Kidney glomerular epithelial cell (primary cell): ENCODE measurements at regions not wholly inside any gene's neighbourhood (a gene's known extent, or its start where the extent isn't known, plus 50 kb on each side); places are given as distances from the start of the nearest gene placed in this dataset.
"Not testable (repeated sequence)": the region's sequence is repeated elsewhere in the genome, so short reads cannot be mapped to it uniquely, and the experiment has no call there.

Source experiments
- DNase-seq: peaks from one replicate; lab custom pipeline; 2025; lab: John Stamatoyannopoulos, UW

GRCh38 chr3:86554383-86554782 is 436.6 kb downstream of the VGLL3 start:
- no peak for DNase-seq

DNA sequence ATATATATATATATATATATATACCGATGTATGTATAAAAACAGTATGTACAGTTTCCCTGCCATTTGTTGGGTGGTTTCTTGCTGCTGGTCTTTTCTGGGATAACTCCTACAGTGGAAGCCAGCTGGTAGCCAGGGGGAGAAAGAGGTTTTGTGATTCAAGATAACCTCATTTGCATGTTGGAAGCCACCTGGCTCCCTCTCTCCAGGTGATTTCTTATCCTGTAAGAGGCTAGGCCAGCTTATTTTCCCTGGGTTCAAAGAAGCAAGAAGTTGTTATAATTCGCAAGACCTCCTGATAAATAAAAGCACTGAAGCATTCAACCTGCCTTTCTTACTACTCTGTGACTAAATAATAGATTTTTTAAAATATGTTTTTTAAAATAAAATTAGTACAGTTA is 443.3 kb downstream of the VGLL3 start:
- DNase-seq, result no peak

GRCh38 chr3:86537171-86537570 is 453.8 kb downstream of the VGLL3 start:
- DNase-seq, result no peak

DNA sequence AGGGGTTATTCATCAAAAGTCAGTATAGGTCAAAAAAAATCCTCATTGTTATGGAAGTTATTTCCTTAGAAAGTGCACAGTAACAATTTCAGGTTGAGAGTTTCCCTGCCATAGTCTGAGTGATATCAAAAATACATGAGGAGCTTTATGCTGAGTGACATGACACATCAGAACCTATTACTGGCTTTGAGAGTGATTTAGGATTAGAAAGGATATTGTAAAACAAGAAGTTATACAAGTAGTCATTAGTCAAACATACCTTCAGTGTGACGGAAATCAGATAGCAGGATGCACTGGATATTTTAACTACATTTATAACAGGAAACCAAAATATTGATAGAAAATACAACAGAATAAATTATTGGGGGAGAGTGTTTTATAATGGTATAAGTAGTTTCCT is 471.1 kb downstream of the VGLL3 start:
- DNase-seq, result no peak

DNA sequence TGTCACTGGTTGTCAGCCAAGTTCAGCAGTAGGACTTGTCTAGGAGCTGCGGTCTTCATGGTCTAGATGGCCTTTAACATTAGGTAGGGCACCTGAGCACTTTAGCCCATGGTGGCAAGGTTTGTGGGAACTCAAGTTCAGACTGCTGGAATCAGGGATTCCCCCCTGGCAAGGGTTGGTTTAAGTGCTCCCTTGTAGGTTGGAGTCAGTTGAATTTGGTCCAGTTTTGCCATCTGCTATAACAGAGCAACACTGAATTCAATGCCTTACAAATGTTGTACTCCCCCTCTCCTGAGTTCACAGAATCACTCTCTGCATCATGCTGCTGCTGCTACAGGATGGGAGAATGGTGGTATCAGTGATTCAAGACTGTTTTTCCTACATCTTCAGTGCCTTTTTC is 509.3 kb downstream of the VGLL3 start:
- DNase-seq, result no peak

GRCh38 chr3:86481031-86481430 is 509.9 kb downstream of the VGLL3 start:
- no peak for DNase-seq

DNA sequence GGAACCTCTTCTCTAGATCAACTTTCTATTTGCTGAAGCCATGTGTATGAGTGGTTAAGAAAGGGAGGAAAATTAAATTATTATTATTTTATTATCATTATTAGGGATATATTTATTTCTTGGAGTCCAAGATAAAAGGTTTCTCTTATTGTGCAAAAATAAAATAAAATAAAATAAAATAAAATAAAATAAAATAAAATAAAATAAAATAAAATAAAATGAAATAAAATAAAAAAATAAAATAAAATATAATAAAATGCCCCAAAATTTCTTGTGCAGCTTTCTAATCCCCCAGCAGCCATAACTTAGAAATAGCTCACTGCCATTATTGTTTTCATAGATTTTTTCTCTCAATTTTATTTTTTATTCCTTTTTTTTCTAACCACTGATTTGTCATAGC is 526.8 kb downstream of the VGLL3 start:
- no peak for DNase-seq

DNA sequence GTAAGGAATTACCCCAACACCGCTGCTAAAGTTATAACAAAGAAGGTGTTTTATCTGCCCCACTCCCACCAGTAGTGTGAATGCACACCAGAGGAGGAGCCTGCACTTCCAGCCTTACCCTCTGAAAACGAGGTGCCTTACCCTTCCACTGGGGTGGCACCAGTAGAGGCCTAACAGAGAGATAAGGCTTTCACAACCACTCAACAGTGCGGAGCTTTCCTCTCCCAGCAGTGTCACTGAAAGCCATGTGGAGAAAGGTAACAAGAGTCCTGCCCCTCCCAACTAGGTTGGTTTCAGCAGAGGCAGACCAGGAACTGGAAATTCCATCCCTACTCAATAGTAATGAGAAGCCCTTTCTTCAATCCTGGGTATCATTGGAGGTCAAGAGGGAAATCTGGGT is 539.2 kb downstream of the VGLL3 start:
- DNase-seq, result no peak

- no peak for DNase-seq
These were observed 552.4 kb downstream of the VGLL3 start for GRCh38 chr3:86438544-86438943.

GRCh38 chr3:86427343-86427742 is 563.6 kb downstream of the VGLL3 start:
- no peak for DNase-seq

DNA sequence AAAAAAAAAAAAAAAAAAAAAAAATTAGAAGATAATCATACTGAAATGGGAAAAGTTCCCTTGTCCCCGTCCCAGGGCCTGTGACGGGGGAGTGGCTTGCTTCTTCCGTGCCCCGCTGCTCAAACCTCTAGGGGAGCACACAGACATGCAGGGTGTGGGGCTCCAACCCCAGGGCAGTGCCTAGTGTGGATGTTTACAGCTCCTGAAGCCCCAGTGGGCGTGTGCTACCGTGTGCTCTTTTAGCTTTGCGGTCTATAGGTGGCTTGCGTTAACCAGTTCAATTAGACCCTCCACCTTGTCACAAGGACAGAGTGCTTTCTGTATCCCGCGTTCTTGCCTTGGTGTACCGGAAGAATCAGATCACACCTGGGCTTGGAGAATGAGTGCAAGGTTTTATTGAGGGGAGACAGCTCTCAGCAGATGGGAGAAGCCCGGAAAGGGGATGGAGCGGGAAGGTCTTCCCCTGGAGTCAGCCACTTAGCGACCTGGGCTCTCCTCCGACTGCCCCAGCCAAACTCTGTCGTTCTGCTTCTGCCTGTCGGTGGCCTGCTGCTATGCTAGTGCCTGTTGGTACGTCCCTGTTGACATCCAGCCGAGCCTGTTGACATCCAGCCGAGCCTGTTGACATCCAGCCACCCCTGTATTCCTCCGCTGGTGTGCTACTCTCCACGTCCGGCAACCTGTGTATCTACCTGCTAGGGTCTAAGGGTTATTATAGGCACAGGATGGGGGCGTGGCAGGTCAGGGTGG is 569.8 kb downstream of the VGLL3 start:
- DNase-seq, result no peak

- no peak for DNase-seq
These were observed 572.1 kb downstream of the VGLL3 start for GRCh38 chr3:86418861-86419260.

- no peak for DNase-seq
These were observed 574.6 kb downstream of the VGLL3 start for GRCh38 chr3:86416334-86416733.

- DNase-seq, result no peak
These were observed 577.3 kb downstream of the VGLL3 start for GRCh38 chr3:86413645-86414044.

DNA sequence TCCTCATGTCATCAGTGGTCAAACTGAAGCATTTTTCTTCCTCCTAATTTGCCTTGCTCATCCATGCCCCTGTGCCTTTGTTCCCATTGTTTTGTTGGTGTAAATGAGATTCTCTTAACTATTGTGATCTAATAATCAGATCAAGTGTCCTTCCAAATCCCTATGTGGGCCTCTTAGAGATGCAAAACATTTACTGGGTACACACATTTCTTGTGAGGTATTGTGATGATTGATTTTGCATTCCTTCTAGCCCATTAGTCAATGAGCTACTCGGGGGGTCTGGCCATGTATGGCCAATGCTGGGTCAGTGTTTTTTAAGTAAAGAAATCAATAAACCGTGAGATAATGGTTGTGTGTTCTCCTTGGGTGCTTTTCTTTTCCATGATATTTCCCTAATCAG is 580.4 kb downstream of the VGLL3 start:
- DNase-seq, result no peak

- DNase-seq, result not testable (repeated sequence)
These were observed 601.2 kb downstream of the VGLL3 start for GRCh38 chr3:86389759-86390158.

- no peak for DNase-seq
These were observed 602.1 kb downstream of the VGLL3 start for GRCh38 chr3:86388820-86389219.

DNA sequence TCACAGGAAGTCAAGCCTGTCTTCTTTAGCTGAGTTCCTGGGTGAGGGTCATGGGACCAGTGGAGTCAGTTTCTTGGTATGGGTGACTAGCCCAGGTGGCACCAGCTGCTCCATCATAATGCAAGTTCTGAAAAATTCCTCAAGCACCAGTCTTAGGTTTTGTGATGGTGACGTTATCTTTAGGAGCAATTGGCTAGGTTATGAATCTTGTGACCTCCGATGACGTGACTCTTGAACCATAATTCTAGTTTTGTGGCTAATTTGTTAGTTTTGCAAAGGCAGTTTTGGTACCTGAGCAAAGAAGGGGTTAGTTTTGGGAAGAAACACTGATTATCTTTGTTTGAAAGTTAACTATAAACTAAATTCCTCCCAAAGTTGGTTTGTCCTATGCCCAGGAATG is 608.4 kb downstream of the VGLL3 start:
- no peak for DNase-seq

- DNase-seq, result no peak
These were observed 609.7 kb downstream of the VGLL3 start for GRCh38 chr3:86381247-86381646.

GRCh38 chr3:86379280-86379679 is 611.7 kb downstream of the VGLL3 start:
- DNase-seq, result no peak

- DNase-seq, result no peak
These were observed 612.1 kb downstream of the VGLL3 start for GRCh38 chr3:86378829-86379228.

GRCh38 chr3:86335566-86335965 is 655.4 kb downstream of the VGLL3 start:
- DNase-seq, result not testable (repeated sequence)

DNA sequence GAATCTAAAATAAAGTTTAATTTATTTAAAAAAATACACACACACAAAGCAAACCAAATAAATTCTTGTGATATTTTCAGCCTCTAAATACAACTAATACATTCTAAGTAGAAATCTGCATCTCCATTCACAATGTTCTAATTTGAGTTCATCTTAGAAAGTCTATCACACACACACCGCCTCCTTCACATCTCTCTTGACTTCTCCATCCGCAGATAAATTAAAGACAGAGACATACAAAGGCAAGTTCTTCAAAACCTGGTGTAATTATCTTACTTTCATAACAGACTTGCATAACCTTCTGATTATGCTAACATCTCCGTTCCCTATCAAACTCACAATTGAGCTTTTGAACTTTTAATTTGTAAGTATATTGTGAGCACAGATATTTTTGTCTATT is 657.3 kb downstream of the VGLL3 start:
- DNase-seq, result no peak

DNA sequence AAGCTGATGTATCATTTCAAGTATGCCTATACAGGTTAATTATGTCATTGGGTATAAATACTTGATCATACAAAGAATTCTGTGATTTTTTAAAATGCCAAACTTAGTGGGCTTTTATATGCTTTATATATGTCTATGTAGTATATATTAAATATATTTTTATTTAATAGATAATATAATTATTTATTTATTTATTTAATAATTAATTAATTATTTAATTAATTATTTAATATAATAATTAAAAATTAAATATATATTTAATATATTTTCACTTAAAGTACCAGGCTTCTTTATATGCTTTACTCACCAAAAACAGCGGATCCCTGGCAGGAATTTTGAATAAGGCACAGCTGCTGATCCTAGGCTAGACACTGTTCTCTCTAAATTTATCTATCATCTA is 687.0 kb downstream of the VGLL3 start:
- DNase-seq, result no peak
